ENCODE measurements at regions not wholly inside any gene's neighbourhood (a gene's known extent, or its start where the extent isn't known, plus 50 kb on each side); places are given as distances from the start of the nearest gene placed in this dataset.

- TF ChIP-seq, protein P1, sequence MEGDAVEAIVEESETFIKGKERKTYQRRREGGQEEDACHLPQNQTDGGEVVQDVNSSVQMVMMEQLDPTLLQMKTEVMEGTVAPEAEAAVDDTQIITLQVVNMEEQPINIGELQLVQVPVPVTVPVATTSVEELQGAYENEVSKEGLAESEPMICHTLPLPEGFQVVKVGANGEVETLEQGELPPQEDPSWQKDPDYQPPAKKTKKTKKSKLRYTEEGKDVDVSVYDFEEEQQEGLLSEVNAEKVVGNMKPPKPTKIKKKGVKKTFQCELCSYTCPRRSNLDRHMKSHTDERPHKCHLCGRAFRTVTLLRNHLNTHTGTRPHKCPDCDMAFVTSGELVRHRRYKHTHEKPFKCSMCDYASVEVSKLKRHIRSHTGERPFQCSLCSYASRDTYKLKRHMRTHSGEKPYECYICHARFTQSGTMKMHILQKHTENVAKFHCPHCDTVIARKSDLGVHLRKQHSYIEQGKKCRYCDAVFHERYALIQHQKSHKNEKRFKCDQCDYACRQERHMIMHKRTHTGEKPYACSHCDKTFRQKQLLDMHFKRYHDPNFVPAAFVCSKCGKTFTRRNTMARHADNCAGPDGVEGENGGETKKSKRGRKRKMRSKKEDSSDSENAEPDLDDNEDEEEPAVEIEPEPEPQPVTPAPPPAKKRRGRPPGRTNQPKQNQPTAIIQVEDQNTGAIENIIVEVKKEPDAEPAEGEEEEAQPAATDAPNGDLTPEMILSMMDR (conservative IDR thresholded peaks at IDR 0.05): no peak
- no peak for TF ChIP-seq ZFX (IDR thresholded peaks at IDR 0.05)
Observed at GRCh38 chr10:56763090-56763489, 402.0 kb upstream of the ZWINT start.
